GM12875 (cell line): ENCODE measurements at regions not wholly inside any gene's neighbourhood (a gene's known extent, or its start where the extent isn't known, plus 50 kb on each side); places are given as distances from the start of the nearest gene placed in this dataset.

Source experiments
- H3K4me3 ChIP-seq: one replicate; pipeline ENCODE4 v1.5.1; 2011; ENCODE audit warnings: low read depth, low read length, control low read depth
- CTCF ChIP-seq: IDR thresholded peaks from 2 replicates; pipeline ENCODE4 v1.5.1; 2011; ENCODE audit warnings: low read depth, mild to moderate bottlenecking, control low read depth, inconsistent platforms, low read length, moderate library complexity, borderline replicate concordance; ENCODE audit not compliant: insufficient read depth

- no peak overlapping the region for H3K4me3 ChIP-seq
- TF ChIP-seq CTCF, result no peak
Observed at GRCh38 chr14:39773387-39774126, 341.3 kb upstream of the FBXO33 start.

- H3K4me3 ChIP-seq, result no peak overlapping the region
- TF ChIP-seq CTCF, result no peak
Observed at GRCh38 chr14:39772627-39773026, 340.4 kb upstream of the FBXO33 start.

GRCh38 chr14:39768589-39768988 is 336.4 kb upstream of the FBXO33 start:
- no peak for TF ChIP-seq CTCF
- H3K4me3 ChIP-seq, result no peak overlapping the region

GRCh38 chr14:39766397-39767000 is 334.3 kb upstream of the FBXO33 start:
- no peak overlapping the region for H3K4me3 ChIP-seq
- TF ChIP-seq CTCF, result no peak

DNA sequence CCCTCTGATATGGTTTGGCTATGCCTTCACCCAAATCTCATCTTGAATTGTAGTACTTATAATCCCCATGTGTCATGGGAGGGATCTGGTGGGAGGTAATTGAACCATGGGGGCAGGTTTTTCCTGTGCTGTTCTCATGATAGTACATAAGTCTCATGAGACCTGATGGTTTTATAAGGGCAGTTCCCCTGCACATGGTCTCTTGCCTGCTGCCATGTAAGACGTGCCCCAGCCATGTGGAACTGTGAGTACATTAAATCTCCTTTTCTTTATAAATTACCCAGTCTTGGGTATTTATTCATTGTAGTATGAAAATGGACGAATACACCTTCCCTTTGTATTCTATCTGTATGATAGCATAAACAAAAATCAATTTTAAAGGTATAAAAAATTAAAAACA is 333.4 kb upstream of the FBXO33 start:
- no peak overlapping the region for H3K4me3 ChIP-seq
- TF ChIP-seq CTCF, result no peak

- no peak for TF ChIP-seq CTCF
Observed at GRCh38 chr14:39763402-39763890, 331.2 kb upstream of the FBXO33 start.

More at GRCh38 chr14:39763402-39763890, 331.2 kb upstream of the FBXO33 start:
- H3K4me3 ChIP-seq, result no peak overlapping the region
